ENCODE measurements at regions not wholly inside any gene's neighbourhood (a gene's known extent, or its start where the extent isn't known, plus 50 kb on each side); places are given as distances from the start of the nearest gene placed in this dataset.

- peak; percentile 25 for DNase-seq
Measured at GRCh38 chr16:50909831-50910735, 168.2 kb downstream of the CYLD start.

GRCh38 chr16:50908468-50908867 is 166.6 kb downstream of the CYLD start:
- no peak for DNase-seq

GRCh38 chr16:50906454-50906853 is 164.6 kb downstream of the CYLD start:
- DNase-seq = no peak

- DNase-seq = no peak
Measured at GRCh38 chr16:50902457-50902856, 160.6 kb downstream of the CYLD start.

- no peak for DNase-seq
Measured at GRCh38 chr16:50901062-50901461, 159.2 kb downstream of the CYLD start.

- no peak for DNase-seq
Measured at GRCh38 chr16:50900391-50900942, 158.6 kb downstream of the CYLD start.

- no peak for DNase-seq
Measured at GRCh38 chr16:50899951-50900350, 158.1 kb downstream of the CYLD start.

GRCh38 chr16:50889746-50890145 is 147.9 kb downstream of the CYLD start:
- no peak for DNase-seq

GRCh38 chr16:50889276-50889675 is 147.4 kb downstream of the CYLD start:
- no peak for DNase-seq

- no peak for DNase-seq
Measured at GRCh38 chr16:50888486-50889261, 146.8 kb downstream of the CYLD start.

GRCh38 chr16:50887500-50888298 is 145.8 kb downstream of the CYLD start:
- DNase-seq = no peak

GRCh38 chr16:50884066-50884860 is 142.4 kb downstream of the CYLD start:
- no peak for DNase-seq

GRCh38 chr16:50881956-50882355 is 140.1 kb downstream of the CYLD start:
- DNase-seq = peak; percentile 62

- peak; percentile 83 for DNase-seq
Measured at GRCh38 chr16:50881331-50881830, 139.5 kb downstream of the CYLD start.

- DNase-seq = no peak
Measured at GRCh38 chr16:50880926-50881325, 139.0 kb downstream of the CYLD start.

- DNase-seq = peak; percentile 85
Measured at GRCh38 chr16:50879873-50880695, 138.2 kb downstream of the CYLD start.

GRCh38 chr16:50878966-50879615 is 137.2 kb downstream of the CYLD start:
- DNase-seq = no peak

- no peak for DNase-seq
Measured at GRCh38 chr16:50878536-50878935, 136.7 kb downstream of the CYLD start.

- no peak for DNase-seq
Measured at GRCh38 chr16:50876263-50876662, 134.4 kb downstream of the CYLD start.

- no peak for DNase-seq
Measured at GRCh38 chr16:50868577-50868976, 126.7 kb downstream of the CYLD start.
